Astrocyte (in vitro differentiated cells and primary cell): ENCODE measurements at regions not wholly inside any gene's neighbourhood (a gene's known extent, or its start where the extent isn't known, plus 50 kb on each side); places are given as distances from the start of the nearest gene placed in this dataset.
"Not testable (repeated sequence)": the region's sequence is repeated elsewhere in the genome, so short reads cannot be mapped to it uniquely, and the experiment has no call there.

Source experiments
- DNase-seq: peaks from one replicate; pipeline ENCODE4 v3.0.0-alpha.2; 2010; ENCODE audit warnings: low read depth
- FAIRE-seq: peaks from 2 replicates; lab custom pipeline; 2011; peaks lifted over from hg19 to GRCh38; lab: Jason Lieb, UNC
- H2AFZ ChIP-seq: 2 replicates; pipeline ENCODE4 v1.6.0; 2012; ENCODE audit warnings: low read depth, low read length, inconsistent platforms
- H3K27ac ChIP-seq: 2 replicates; pipeline ENCODE4 v1.5.1; 2011; ENCODE audit warnings: low read depth, low read length, inconsistent platforms
- H3K27me3 ChIP-seq: 2 replicates; pipeline ENCODE4 v1.6.0; 2011; ENCODE audit warnings: low read length, inconsistent platforms; ENCODE audit not compliant: insufficient read depth
- H3K36me3 ChIP-seq: 2 replicates; pipeline ENCODE4 v1.5.1; 2011; ENCODE audit warnings: low read length, inconsistent platforms; ENCODE audit not compliant: insufficient read depth
- H3K4me1 ChIP-seq: 2 replicates; pipeline ENCODE4 v1.5.1; 2011; ENCODE audit warnings: low read length, inconsistent platforms; ENCODE audit not compliant: insufficient read depth
- H3K4me2 ChIP-seq: 2 replicates; pipeline ENCODE4 v1.6.0; 2012; ENCODE audit warnings: low read length, inconsistent platforms
- H3K4me3 ChIP-seq: 2 replicates; pipeline ENCODE4 v1.5.1; 2011; ENCODE audit warnings: low read depth, mild to moderate bottlenecking, low read length, inconsistent platforms; ENCODE audit not compliant: insufficient read depth
- H3K79me2 ChIP-seq: 2 replicates; pipeline ENCODE4 v1.6.0; 2012; ENCODE audit warnings: mild to moderate bottlenecking, low read length, inconsistent platforms; ENCODE audit not compliant: insufficient read depth
- H3K9ac ChIP-seq: 2 replicates; pipeline ENCODE4 v1.6.0; 2012; ENCODE audit warnings: mild to moderate bottlenecking, low read length, inconsistent platforms
- H3K9me3 ChIP-seq: 2 replicates; pipeline ENCODE4 v1.5.1; 2012; ENCODE audit warnings: low read depth, mild to moderate bottlenecking, low read length, inconsistent platforms; ENCODE audit not compliant: insufficient read depth
- H4K20me1 ChIP-seq: 2 replicates; pipeline ENCODE4 v1.6.0; 2012; ENCODE audit warnings: low read length, inconsistent platforms; ENCODE audit not compliant: insufficient read depth
- H3K27ac Mint-ChIP-seq: one replicate; pipeline ENCODE4 v1.8.0; 2021; ENCODE audit warnings: mild to moderate bottlenecking, mixed read lengths; ENCODE audit not compliant: unreplicated experiment
- H3K27me3 Mint-ChIP-seq: one replicate; pipeline ENCODE4 v1.8.0; 2021; ENCODE audit warnings: low read depth, mixed read lengths; ENCODE audit not compliant: unreplicated experiment
- H3K36me3 Mint-ChIP-seq: one replicate; pipeline ENCODE4 v1.8.0; 2021; ENCODE audit warnings: low read depth, mixed read lengths; ENCODE audit not compliant: unreplicated experiment
- H3K4me1 Mint-ChIP-seq: one replicate; pipeline ENCODE4 v1.8.0; 2021; ENCODE audit warnings: low read depth, mixed read lengths; ENCODE audit not compliant: unreplicated experiment
- H3K4me3 Mint-ChIP-seq: one replicate; pipeline ENCODE4 v1.8.0; 2021; ENCODE audit warnings: mild to moderate bottlenecking, moderate library complexity, mixed read lengths; ENCODE audit not compliant: unreplicated experiment
- H3K9me3 Mint-ChIP-seq: one replicate; pipeline ENCODE4 v1.8.0; 2021; ENCODE audit warnings: mild to moderate bottlenecking, mixed read lengths; ENCODE audit not compliant: unreplicated experiment
- EZH2 ChIP-seq: IDR thresholded peaks from 2 replicates; pipeline ENCODE4 v1.6.1; 2012; ENCODE audit warnings: mild to moderate bottlenecking, low read length, inconsistent platforms; ENCODE audit not compliant: insufficient read depth
- TF ChIP-seq, protein P1 (sequence below): IDR thresholded peaks from 2 replicates; pipeline ENCODE4 v1.5.1; 2011; ENCODE audit warnings: low read depth, mild to moderate bottlenecking, inconsistent platforms, low read length, moderate library complexity; ENCODE audit not compliant: insufficient read depth

- H3K79me2 ChIP-seq = no peaks in the 10 kb centered on the region
- Mint-ChIP-seq H3K4me1 (no peaks in the 10 kb centered on the region), H3K27me3 (no peaks in the 10 kb centered on the region), H3K4me3 (no peak overlapping the region), H3K9me3 (peaks cover 6% of the 10 kb centered on the region), H3K27ac (no peak overlapping the region), H3K36me3 (no peaks in the 10 kb centered on the region)
- no peak overlapping the region for H2AFZ ChIP-seq
- H3K9me3 ChIP-seq = no peaks in the 10 kb centered on the region
- H3K9ac ChIP-seq = no peak overlapping the region
- H3K4me1 ChIP-seq = no peaks in the 10 kb centered on the region
- TF ChIP-seq, protein P1, sequence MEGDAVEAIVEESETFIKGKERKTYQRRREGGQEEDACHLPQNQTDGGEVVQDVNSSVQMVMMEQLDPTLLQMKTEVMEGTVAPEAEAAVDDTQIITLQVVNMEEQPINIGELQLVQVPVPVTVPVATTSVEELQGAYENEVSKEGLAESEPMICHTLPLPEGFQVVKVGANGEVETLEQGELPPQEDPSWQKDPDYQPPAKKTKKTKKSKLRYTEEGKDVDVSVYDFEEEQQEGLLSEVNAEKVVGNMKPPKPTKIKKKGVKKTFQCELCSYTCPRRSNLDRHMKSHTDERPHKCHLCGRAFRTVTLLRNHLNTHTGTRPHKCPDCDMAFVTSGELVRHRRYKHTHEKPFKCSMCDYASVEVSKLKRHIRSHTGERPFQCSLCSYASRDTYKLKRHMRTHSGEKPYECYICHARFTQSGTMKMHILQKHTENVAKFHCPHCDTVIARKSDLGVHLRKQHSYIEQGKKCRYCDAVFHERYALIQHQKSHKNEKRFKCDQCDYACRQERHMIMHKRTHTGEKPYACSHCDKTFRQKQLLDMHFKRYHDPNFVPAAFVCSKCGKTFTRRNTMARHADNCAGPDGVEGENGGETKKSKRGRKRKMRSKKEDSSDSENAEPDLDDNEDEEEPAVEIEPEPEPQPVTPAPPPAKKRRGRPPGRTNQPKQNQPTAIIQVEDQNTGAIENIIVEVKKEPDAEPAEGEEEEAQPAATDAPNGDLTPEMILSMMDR = no peak
- TF ChIP-seq EZH2 = no peak
- no peak overlapping the region for H3K4me2 ChIP-seq
- no peaks in the 10 kb centered on the region for H3K36me3 ChIP-seq
- DNase-seq = no peak
- H3K27me3 ChIP-seq = peaks cover 2% of the 10 kb centered on the region
- FAIRE-seq = no peak
- H4K20me1 ChIP-seq = no peaks in the 10 kb centered on the region
- no peak overlapping the region for H3K27ac ChIP-seq
- H3K4me3 ChIP-seq = no peak overlapping the region
Observed at GRCh38 chr14:23887536-23887935, 66.0 kb upstream of the DHRS4 start.

- H4K20me1 ChIP-seq, H3K4me1 Mint-ChIP-seq, H3K27me3 ChIP-seq, H3K9ac ChIP-seq, H3K27ac Mint-ChIP-seq, H3K9me3 Mint-ChIP-seq, H3K4me1 ChIP-seq, H3K36me3 Mint-ChIP-seq, H3K4me3 ChIP-seq, H2AFZ ChIP-seq, H3K27me3 Mint-ChIP-seq, DNase-seq, H3K9me3 ChIP-seq, FAIRE-seq, H3K4me3 Mint-ChIP-seq, H3K79me2 ChIP-seq, H3K4me2 ChIP-seq, H3K27ac ChIP-seq, H3K36me3 ChIP-seq: not testable (repeated sequence)
Observed at GRCh38 chr14:23891717-23892116, 61.9 kb upstream of the DHRS4 start.

GRCh38 chr14:23892289-23892688 lies 61.3 kb upstream of the DHRS4 start:
- H3K9me3 ChIP-seq, H3K4me1 Mint-ChIP-seq, H3K9ac ChIP-seq, H3K79me2 ChIP-seq, H4K20me1 ChIP-seq, H3K27ac Mint-ChIP-seq, H3K4me3 ChIP-seq, H3K27me3 Mint-ChIP-seq, H3K27me3 ChIP-seq, H3K27ac ChIP-seq, H3K4me1 ChIP-seq, DNase-seq, H3K9me3 Mint-ChIP-seq, H3K4me3 Mint-ChIP-seq, H3K36me3 Mint-ChIP-seq, FAIRE-seq, H3K4me2 ChIP-seq, H2AFZ ChIP-seq, H3K36me3 ChIP-seq: not testable (repeated sequence)
